Astrocyte of the cerebellum (primary cell): ENCODE measurements at regions not wholly inside any gene's neighbourhood (a gene's known extent, or its start where the extent isn't known, plus 50 kb on each side); places are given as distances from the start of the nearest gene placed in this dataset.
A peak's percentile ranks its signal among the peaks of the same experiment; 100 is the strongest.

Experiments used
- DNase-seq: peaks from one replicate; pipeline ENCODE4 v3.0.0-alpha.2; 2011; ENCODE audit warnings: low read depth
- H3K4me3 ChIP-seq: 2 replicates; pipeline ENCODE4 v1.5.1; 2011; ENCODE audit warnings: mild to moderate bottlenecking, low read depth, low read length, moderate library complexity
- in situ Hi-C: cut with HindIII; loops from 2 replicates; pipeline ENCODE4 v1.10.0; 2017; ENCODE audit warnings: low sequenced_read_pairs
- TF ChIP-seq, protein P1 (sequence below): IDR thresholded peaks from 2 replicates; pipeline ENCODE4 v1.5.1; 2012; ENCODE audit warnings: low read length, low read depth, moderate library complexity, mild to moderate bottlenecking; ENCODE audit errors: missing control alignments

GRCh38 chr13:106318941-106319411 lies 216.5 kb downstream of the EFNB2 start:
- in situ Hi-C loops = no loop called here
- H3K4me3 ChIP-seq = no peak overlapping the region
- TF ChIP-seq, protein P1, sequence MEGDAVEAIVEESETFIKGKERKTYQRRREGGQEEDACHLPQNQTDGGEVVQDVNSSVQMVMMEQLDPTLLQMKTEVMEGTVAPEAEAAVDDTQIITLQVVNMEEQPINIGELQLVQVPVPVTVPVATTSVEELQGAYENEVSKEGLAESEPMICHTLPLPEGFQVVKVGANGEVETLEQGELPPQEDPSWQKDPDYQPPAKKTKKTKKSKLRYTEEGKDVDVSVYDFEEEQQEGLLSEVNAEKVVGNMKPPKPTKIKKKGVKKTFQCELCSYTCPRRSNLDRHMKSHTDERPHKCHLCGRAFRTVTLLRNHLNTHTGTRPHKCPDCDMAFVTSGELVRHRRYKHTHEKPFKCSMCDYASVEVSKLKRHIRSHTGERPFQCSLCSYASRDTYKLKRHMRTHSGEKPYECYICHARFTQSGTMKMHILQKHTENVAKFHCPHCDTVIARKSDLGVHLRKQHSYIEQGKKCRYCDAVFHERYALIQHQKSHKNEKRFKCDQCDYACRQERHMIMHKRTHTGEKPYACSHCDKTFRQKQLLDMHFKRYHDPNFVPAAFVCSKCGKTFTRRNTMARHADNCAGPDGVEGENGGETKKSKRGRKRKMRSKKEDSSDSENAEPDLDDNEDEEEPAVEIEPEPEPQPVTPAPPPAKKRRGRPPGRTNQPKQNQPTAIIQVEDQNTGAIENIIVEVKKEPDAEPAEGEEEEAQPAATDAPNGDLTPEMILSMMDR = no peak
- DNase-seq = peak; percentile 83

DNA sequence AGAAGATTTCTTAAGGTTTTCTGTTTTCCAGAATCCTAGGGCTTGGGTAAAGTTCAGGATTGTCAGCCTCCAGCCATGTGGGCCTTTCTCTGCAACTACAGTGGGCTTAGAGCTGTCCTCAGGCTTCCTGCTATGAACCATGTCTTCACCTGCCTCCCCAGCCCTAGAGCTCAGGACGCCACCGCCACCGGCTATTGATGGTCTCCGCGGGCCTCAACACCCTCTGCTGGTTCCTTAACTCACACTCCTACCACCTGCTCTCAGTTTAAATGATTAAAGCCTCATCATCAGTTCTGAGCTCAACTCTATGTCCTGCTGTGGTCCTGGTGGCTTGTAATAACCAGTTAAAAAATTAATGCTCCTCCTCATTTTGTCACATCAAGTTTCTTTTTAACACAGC lies 221.0 kb downstream of the EFNB2 start:
- no peak for DNase-seq
- TF ChIP-seq, protein P1 = no peak
- H3K4me3 ChIP-seq = no peak overlapping the region
- in situ Hi-C loops = no loop called here

GRCh38 chr13:106311004-106311403 lies 224.5 kb downstream of the EFNB2 start:
- in situ Hi-C loops = no loop called here
- DNase-seq = no peak
- no peak overlapping the region for H3K4me3 ChIP-seq
- TF ChIP-seq, protein P1 = no peak

- in situ Hi-C loops = no loop called here
- TF ChIP-seq, protein P1 = no peak
- H3K4me3 ChIP-seq = no peak overlapping the region
- no peak for DNase-seq
Observed at GRCh38 chr13:106310291-106310865, 225.1 kb downstream of the EFNB2 start.

DNA sequence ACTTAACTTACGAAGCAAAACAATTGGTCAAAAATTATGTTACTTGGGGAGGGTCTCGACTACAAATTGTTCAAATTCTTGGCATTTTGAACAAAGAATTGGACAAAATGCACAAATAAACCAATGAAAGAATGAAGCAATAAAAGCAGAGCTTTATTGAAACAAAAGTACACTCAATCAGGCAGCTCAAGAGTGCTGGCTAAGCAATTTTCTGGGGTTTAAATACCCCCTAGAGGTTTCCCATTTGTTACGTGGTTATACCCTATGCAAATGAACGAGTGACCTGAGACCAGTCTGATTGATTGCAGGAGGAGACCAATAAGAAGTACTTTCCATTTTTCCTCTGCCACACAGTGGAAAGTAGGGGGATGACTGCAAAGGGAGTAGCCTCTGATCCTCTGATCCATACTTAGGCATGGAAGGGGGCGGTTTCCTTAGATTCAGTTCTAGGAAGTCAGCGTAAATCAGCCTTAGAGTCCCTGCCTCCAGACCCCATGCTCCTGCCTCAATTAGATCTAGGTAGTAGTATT lies 228.6 kb downstream of the EFNB2 start:
- TF ChIP-seq, protein P1 = no peak
- no peak overlapping the region for H3K4me3 ChIP-seq
- no peak for DNase-seq
- in situ Hi-C loops = no loop called here

DNA sequence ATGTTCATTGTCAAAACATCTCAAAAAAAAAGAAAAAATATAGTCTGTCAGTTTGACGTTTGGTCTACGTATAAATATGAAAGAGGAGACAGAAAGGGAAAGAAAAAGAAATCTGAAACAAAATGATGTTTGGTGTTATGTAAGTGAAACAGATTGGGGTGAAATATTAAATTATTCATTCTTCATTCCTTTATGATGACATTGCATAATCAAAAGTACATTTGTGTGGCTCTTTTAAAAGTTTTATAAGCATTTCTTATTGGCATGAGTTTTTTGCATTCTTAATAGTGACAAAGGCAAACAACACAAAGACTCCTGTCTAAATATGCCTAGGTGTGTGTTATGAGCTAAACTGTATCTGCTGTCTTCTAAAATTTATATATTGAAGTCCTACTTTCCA lies 232.6 kb downstream of the EFNB2 start:
- DNase-seq = no peak
- in situ Hi-C loops = no loop called here
- H3K4me3 ChIP-seq = no peak overlapping the region
- TF ChIP-seq, protein P1 = no peak

GRCh38 chr13:106302011-106302410 lies 233.5 kb downstream of the EFNB2 start:
- in situ Hi-C loops = no loop called here
- no peak overlapping the region for H3K4me3 ChIP-seq
- DNase-seq = no peak

More at GRCh38 chr13:106302011-106302410, 233.5 kb downstream of the EFNB2 start:
- TF ChIP-seq, protein P1 = no peak
